ENCODE measurements at regions not wholly inside any gene's neighbourhood (a gene's known extent, or its start where the extent isn't known, plus 50 kb on each side); places are given as distances from the start of the nearest gene placed in this dataset.

DNA sequence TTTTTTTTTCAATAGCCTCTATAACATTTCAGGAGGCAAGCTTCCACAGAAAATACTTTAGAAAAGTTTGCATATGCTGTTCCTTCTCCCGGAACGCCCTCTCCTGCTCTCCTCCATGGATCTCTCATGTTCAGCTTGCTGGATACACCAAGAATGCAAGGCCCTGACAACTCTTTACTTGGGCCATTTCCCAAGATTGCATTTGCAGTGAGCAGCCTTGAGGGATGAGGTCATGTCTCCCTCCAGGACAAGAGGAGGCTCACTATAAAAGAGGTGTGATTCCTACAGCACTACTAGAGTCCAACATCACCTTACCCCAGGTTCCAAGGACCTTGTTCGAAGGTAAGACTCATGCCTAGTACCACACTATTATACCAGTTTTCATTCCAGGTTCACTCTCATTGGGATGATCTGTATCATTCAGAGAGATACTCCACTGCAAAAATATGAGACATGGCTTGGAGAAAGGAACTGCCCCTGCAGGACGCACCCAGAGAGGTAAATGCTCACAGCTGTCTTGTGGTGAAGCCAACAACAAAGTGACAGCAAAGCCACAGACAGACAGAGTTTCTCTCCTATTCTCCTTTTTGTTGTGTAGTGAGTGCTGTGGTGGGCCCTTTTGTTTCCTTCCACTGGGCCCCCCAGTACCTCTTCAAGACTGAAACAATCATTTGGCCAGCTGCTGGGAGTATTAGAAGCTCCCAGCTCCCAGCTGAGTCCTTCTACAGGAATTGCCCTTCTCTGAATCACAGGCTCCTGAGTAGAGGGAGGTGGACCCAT lies 151.7 kb upstream of the ZNF366 start:
- Histone ChIP-seq H3K27ac (replicated peaks in 1 of 4) (no peak overlapping the region), H3K9me3 (no peaks in the 10 kb centered on the region), H3K4me1 (peaks cover 0 to 18% (median 0%) of the 10 kb centered on the region in 4 donors), H3K4me3 (no peak overlapping the region), H3K27me3 (no peaks in the 10 kb centered on the region), H3K36me3 (no peaks in the 10 kb centered on the region)
- 98% methylated on average over 4 of the region's 4 CpGs for WGBS
- no peak for DNase-seq (ENCODE audit: extremely low spot score)
- TF ChIP-seq POLR2AphosphoS5 (IDR thresholded peaks at IDR 0.05) (no peak), EP300 (IDR thresholded peaks at IDR 0.05) (no peak), CTCF (IDR thresholded peaks at IDR 0.05) (no peak), POLR2A (IDR thresholded peaks at IDR 0.05; ENCODE audit: low read depth) (no peak)
- intact Hi-C loops (cut with DNase I) = no loop called here

DNA sequence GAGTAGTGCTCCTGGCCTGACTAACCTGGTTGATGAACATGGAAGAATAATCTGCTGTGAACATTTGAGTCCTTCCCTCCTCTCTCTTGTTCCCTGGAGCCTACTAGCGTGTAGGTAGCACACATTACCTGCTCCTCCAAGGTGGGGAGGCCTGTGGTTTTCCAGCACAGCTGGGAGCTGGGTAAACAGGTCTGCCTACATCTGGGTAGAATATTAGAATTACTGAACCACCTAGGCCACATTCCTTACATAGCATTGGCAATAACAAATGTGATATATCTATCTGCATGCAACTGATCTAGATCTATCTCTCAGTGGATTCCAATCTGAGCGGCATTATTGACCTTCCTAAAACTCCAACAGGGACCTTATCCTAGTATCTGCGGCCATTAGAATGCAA lies 151.0 kb upstream of the ZNF366 start:
- Histone ChIP-seq H3K36me3 (no peaks in the 10 kb centered on the region), H3K27ac (replicated peaks in 1 of 4) (no peak overlapping the region), H3K27me3 (no peaks in the 10 kb centered on the region), H3K4me3 (no peak overlapping the region), H3K4me1 (peaks cover 0 to 17% (median 0%) of the 10 kb centered on the region in 4 donors), H3K9me3 (no peaks in the 10 kb centered on the region)
- TF ChIP-seq POLR2A (IDR thresholded peaks at IDR 0.05; ENCODE audit: low read depth) (no peak), POLR2AphosphoS5 (IDR thresholded peaks at IDR 0.05) (no peak), CTCF (IDR thresholded peaks at IDR 0.05) (no peak), EP300 (IDR thresholded peaks at IDR 0.05) (no peak)
- intact Hi-C loops (cut with DNase I) = no loop called here
- WGBS = 93% methylated on average over 3 of the region's 3 CpGs
- DNase-seq (ENCODE audit: extremely low spot score) = no peak

- H3K27ac ChIP-seq (replicated peaks in 1 of 4) = no peak overlapping the region
- no peaks in the 10 kb centered on the region for H3K9me3 ChIP-seq
- H3K27me3 ChIP-seq = no peaks in the 10 kb centered on the region
- intact Hi-C loops (cut with DNase I) = no loop called here
- H3K4me1 ChIP-seq = peaks cover 0 to 5% (median 0%) of the 10 kb centered on the region in 4 donors
- H3K36me3 ChIP-seq = no peaks in the 10 kb centered on the region
- TF ChIP-seq POLR2A (IDR thresholded peaks at IDR 0.05; ENCODE audit: low read depth) (no peak), CTCF (IDR thresholded peaks at IDR 0.05) (no peak), EP300 (IDR thresholded peaks at IDR 0.05) (no peak), POLR2AphosphoS5 (IDR thresholded peaks at IDR 0.05) (no peak)
- DNase-seq (ENCODE audit: extremely low spot score) = peak; percentile 24
- WGBS = 96% methylated on average over 2 of the region's 2 CpGs
- H3K4me3 ChIP-seq = no peak overlapping the region
Observed at GRCh38 chr5:72656756-72657513, 149.7 kb upstream of the ZNF366 start.

DNA sequence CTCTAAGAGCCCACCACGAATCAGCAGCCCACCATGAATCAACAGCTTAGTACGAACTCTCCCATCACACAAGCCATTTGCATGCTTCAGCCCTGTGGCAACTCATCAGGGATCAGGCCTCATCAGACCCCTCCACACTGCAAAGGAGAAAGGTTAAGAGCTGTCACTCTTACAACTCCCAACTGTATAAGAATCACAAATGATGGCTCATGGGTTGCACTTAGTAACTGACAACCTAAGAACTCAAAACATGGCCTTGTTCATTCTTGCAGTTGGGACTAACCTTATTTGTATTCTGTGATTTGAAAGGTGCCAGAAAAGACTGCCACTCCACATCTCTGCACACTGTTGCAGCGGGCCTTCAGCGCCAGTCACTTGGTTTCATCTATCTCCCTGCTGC lies 149.1 kb upstream of the ZNF366 start:
- Histone ChIP-seq H3K4me1 (no peaks in the 10 kb centered on the region), H3K9me3 (no peaks in the 10 kb centered on the region), H3K36me3 (no peaks in the 10 kb centered on the region), H3K4me3 (no peak overlapping the region), H3K27ac (replicated peaks in 1 of 4) (no peak overlapping the region), H3K27me3 (no peaks in the 10 kb centered on the region)
- DNase-seq (ENCODE audit: extremely low spot score) = peak; percentile 68
- intact Hi-C loops (cut with DNase I) = no loop called here
- 96% methylated on average over 4 of the region's 4 CpGs for WGBS
- TF ChIP-seq POLR2AphosphoS5 (IDR thresholded peaks at IDR 0.05) = no peak
- no peak for TF ChIP-seq CTCF (IDR thresholded peaks at IDR 0.05)
- TF ChIP-seq POLR2A (IDR thresholded peaks at IDR 0.05; ENCODE audit: low read depth) = no peak
- TF ChIP-seq EP300 (IDR thresholded peaks at IDR 0.05) = no peak

Data from esophagus muscularis mucosa (tissue), 4 donors.